H1 (cell line): ENCODE measurements at regions not wholly inside any gene's neighbourhood (a gene's known extent, or its start where the extent isn't known, plus 50 kb on each side); places are given as distances from the start of the nearest gene placed in this dataset.

Source experiments
- ATF2 ChIP-seq: IDR thresholded peaks from 2 replicates; pipeline ENCODE4 v1.6.1; 2012; ENCODE audit warnings: low read length, inconsistent platforms
- ATF3 ChIP-seq: IDR thresholded peaks from 2 replicates; pipeline ENCODE4 v1.6.1; 2011; ENCODE audit warnings: low read depth, mild to moderate bottlenecking, low read length; ENCODE audit not compliant: insufficient read depth
- BCL11A ChIP-seq, 2 experiments: IDR thresholded peaks; one replicate each; pipeline ENCODE4 v1.6.1; 2011; ENCODE audit warnings: low read depth in 2 of 2, low read length in 2 of 2, mild to moderate bottlenecking in 2 of 2
- CEBPB ChIP-seq: IDR thresholded peaks from 2 replicates; pipeline ENCODE4 v1.6.1; 2012; ENCODE audit warnings: low read depth, low read length
- CTCF ChIP-seq, 3 experiments: IDR thresholded peaks; 1 replicate in 2 of 3; 2 replicates in 1 of 3; pipeline versions ENCODE4 v1.5.1 to v1.6.1; 2011; ENCODE audit warnings: low read length in 3 of 3, mild to moderate bottlenecking in 3 of 3, inconsistent platforms in 2 of 3, low read depth in 1 of 3, moderate library complexity in 1 of 3; ENCODE audit not compliant: insufficient read depth in 1 of 3; ENCODE audit errors: control extremely low read depth in 1 of 3
- JUND ChIP-seq: IDR thresholded peaks from 2 replicates; pipeline ENCODE4 v1.6.1; 2011; ENCODE audit warnings: mild to moderate bottlenecking, improper control_type of control experiment, low read length
- POLR2A ChIP-seq, 2 experiments: IDR thresholded peaks; 1 replicate in 1 of 2; 2 replicates in 1 of 2; pipeline ENCODE4 v1.6.1; 2011; ENCODE audit warnings: low read depth in 2 of 2, low read length in 2 of 2, mild to moderate bottlenecking in 2 of 2; ENCODE audit errors: control extremely low read depth in 1 of 2
- POLR2AphosphoS5 ChIP-seq: IDR thresholded peaks from 2 replicates; pipeline ENCODE4 v1.6.1; 2011; ENCODE audit warnings: low read depth, low read length
- RAD21 ChIP-seq, 2 experiments: IDR thresholded peaks in 1 of 2; conservative IDR thresholded peaks in 1 of 2; 2 replicates each; pipeline ENCODE4 v1.6.1; 2011; ENCODE audit warnings: low read depth in 2 of 2, low read length in 2 of 2, improper control_type of control experiment in 1 of 2, inconsistent platforms in 1 of 2, mild to moderate bottlenecking in 1 of 2, moderate library complexity in 1 of 2
- RXRA ChIP-seq: IDR thresholded peaks from 2 replicates; pipeline ENCODE4 v1.6.1; 2011; ENCODE audit warnings: low read depth, mild to moderate bottlenecking, low read length, moderate library complexity; ENCODE audit not compliant: insufficient read depth
- SIRT6 ChIP-seq: IDR thresholded peaks from one replicate; pipeline ENCODE4 v1.7.1; 2012; ENCODE audit warnings: low read length, inconsistent platforms
- SRF ChIP-seq: IDR thresholded peaks from 2 replicates; pipeline ENCODE4 v1.6.1; 2011; ENCODE audit warnings: mild to moderate bottlenecking, low read depth, low read length, moderate library complexity
- ZNF274 ChIP-seq: IDR thresholded peaks from 2 replicates; pipeline ENCODE4 v1.7.0; 2012; ENCODE audit warnings: low read length, borderline replicate concordance; ENCODE audit errors: extremely low read depth

- TF ChIP-seq JUND (no peak), SRF (no peak), ZNF274 (no peak), RAD21 (IDR thresholded peaks at IDR 0.05 in 1 of 2, conservative IDR thresholded peaks at IDR 0.05 in 1 of 2; ENCODE audit: low read depth in 2 of 2, low read length in 2 of 2) (no peak), POLR2A (IDR thresholded peaks at IDR 0.05; ENCODE audit: control extremely low read depth in 1 of 2, low read depth in 2 of 2, low read length in 2 of 2) (no peak), POLR2AphosphoS5 (no peak), CTCF (IDR thresholded peaks at IDR 0.05; ENCODE audit: control extremely low read depth in 1 of 3, insufficient read depth in 1 of 3, low read depth in 1 of 3, low read length in 3 of 3) (no peak), RXRA (no peak), ATF2 (no peak), BCL11A (IDR thresholded peaks at IDR 0.05; ENCODE audit: low read depth in 2 of 2, low read length in 2 of 2) (no peak), CEBPB (no peak), SIRT6 (no peak), ATF3 (no peak)
Observed at GRCh38 chr20:56816349-56816748, 187.2 kb downstream of the TFAP2C start.
